BJ (cell line): ENCODE measurements at regions not wholly inside any gene's neighbourhood (a gene's known extent, or its start where the extent isn't known, plus 50 kb on each side); places are given as distances from the start of the nearest gene placed in this dataset. TPM values are rescaled to one million over a fixed set of nuclear protein-coding genes. Genes with fewer than 3 reads are reported as not detected.

Experiments
- small RNA-seq: library from RNA; depleted of rRNA; stranded (forward); fragments of <200 nt; gene quantifications from one replicate; pipeline ENCODE3, GENCODE V24; 2012; ENCODE audit warnings: low replicate concordance, low read depth; ENCODE audit not compliant: insufficient read length

Small RNA genes lying in the stretch of these regions (small RNA-seq; reads per million reads assigned to genes)
- not detected for gene RF00019
- gene RNU6-830P, result not detected
